Suppressor macrophage treated with lipopolysaccharide for 4 hours (primary cell): ENCODE measurements at regions not wholly inside any gene's neighbourhood (a gene's known extent, or its start where the extent isn't known, plus 50 kb on each side); places are given as distances from the start of the nearest gene placed in this dataset.
"Not testable (repeated sequence)": the region's sequence is repeated elsewhere in the genome, so short reads cannot be mapped to it uniquely, and the experiment has no call there.

Experiments used
- DNase-seq: peaks from one replicate; pipeline ENCODE4 v3.0.0-alpha.2; 2020

DNA sequence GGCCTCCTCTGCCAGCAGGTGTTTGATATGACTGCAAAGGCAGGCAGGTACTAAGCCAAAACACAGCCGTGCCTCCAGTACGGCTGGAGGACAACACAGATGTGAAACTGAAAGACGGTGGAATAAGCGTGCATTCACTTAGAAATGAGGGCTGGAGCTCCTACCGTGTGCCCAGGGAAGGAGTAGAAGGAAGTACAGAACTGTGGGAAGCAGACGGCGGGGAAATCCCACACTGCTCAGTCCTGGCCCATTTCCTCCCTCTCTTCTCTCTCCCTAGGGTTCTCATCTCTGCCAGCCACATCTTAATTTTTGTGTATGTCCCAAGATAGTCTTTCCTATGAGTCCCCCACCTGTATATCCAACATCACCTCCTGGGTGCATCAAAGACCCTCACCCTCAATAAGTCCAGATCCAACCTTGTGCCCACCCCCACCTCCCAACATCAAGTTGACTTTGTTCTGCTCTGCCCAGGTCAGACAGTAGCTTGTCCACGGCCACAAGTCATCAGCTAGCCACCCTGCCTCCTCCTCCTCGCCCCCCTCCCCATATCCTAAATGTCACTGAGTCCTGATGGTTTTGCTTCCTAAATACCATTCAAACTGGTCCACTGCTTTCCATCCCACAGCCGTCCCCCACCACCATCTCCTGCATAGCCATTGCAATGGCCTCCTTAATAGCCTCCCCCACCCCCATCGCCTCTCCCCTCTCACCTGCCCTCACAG lies 77.1 kb upstream of the RPL38 start:
- DNase-seq, result peak; percentile 14

GRCh38 chr17:74126959-74127358 lies 76.5 kb upstream of the RPL38 start:
- no peak for DNase-seq

DNA sequence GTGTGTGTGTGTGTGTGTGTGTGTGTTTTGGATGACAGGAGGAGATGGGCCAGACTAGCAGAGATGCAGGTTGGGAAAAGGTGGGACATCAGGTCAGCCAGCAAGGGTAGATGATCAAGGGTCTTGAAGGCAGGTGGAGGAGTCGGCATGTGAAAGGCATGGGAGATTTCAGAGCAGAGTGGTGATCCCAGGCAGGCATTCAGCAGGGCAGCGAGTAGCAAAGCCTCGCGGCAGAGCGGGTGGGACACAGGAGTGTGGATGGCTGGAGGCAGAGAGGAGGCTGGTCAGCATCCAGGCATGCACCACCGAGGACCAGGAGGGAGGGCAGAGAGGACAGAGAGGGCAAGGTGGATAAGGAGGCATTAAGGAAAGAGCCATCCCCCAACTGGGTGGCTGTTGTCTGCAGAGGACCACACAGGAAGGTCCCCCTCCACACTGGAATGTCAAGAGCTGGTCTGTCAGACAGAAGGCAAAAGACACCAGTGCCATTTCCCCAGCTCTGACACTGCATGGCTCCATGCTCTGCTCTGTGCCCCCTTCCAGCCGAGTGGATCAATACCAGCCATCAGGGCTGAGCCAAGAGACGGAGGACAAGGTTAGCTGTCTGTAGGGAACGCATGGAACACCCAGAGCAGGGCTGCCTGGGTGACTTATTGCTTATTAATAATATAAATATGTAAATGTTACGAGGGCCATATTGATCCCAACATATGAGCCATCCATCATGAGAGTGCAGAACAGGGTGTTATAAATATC lies 74.8 kb upstream of the RPL38 start:
- no peak for DNase-seq

DNA sequence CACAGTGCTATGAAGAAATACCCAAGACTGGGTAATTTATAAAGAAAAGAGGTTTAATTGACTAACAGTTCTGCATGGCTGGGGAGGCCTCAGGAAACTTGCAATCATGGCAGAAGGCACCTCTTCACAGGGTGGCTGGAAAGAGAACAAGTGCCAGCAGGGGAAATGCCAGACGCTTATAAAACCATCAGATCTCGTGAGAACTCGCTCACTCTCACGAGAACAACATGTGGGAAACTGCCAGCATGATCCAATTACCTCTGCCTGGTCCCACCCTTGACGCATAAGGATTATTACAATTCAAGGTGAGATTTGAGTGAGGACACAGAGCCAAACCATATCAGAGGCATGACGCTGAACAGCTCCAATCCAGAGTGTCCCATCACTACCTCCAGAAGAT lies 73.7 kb upstream of the RPL38 start:
- not testable (repeated sequence) for DNase-seq

- no peak for DNase-seq
Measured at GRCh38 chr17:74130276-74130675, 73.2 kb upstream of the RPL38 start.

DNA sequence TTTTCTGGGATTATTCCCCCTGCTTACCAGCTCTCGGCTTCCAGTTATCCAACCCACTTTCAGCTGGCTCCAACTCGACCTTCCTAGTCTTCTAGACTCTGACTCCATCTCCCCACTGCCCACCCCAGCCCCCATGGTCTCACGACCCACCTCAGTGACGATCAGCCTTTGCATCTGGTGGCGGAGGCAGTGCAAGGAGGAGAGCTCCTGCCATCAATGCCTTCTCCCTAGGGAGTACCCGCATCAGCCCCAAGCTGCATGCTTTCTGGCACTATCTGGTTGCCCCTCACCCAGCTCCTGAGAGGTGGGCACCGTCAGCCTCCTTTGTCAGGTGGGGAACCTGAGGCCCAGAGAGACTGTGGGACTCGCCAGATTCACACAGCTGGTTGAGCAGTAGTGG lies 72.6 kb upstream of the RPL38 start:
- no peak for DNase-seq

- DNase-seq, result no peak
Measured at GRCh38 chr17:74132354-74132753, 71.1 kb upstream of the RPL38 start.

DNA sequence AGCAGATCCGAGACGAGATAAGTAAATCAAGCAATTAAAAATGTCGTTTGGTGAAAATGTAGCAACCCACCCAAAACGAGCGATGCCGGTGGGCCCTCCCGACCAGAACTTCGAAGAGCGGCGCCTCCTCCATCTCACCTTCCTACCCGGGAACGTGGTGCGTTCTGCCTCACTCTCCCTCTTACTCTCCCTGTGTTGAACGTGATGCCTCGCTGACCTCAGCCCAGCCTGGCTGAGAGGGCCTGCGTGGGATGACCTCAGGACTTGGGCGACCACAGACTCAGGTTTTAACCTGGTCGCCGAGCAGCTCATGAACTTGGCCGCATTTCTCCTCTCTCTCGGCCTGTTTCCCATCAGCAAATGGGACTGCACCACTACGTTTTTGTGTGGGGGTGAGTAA lies 69.7 kb upstream of the RPL38 start:
- no peak for DNase-seq

- not testable (repeated sequence) for DNase-seq
Measured at GRCh38 chr17:74134234-74134633, 69.2 kb upstream of the RPL38 start.

DNA sequence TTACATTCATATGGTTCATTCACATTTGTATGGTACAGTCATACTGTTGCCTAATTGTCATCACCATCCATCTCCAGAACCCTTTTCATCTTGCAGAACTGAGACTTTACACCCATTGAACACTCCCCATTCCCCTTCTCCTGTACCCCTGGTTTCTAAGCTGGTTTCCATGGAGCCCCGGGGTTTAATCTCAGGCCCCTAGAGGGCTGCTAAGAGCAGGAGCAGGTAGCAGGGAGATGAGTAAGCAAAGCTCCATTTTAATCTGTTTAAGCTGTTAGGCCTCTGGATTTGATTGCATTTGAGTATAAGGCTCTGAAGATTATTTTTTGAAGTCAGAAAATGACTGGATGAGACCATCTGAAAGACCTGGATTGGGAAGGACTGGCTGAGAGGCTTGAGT lies 68.5 kb upstream of the RPL38 start:
- no peak for DNase-seq

- DNase-seq, result no peak
Measured at GRCh38 chr17:74135391-74136167, 67.9 kb upstream of the RPL38 start.

GRCh38 chr17:74137416-74137815 lies 66.1 kb upstream of the RPL38 start:
- no peak for DNase-seq

GRCh38 chr17:74139120-74139519 lies 64.4 kb upstream of the RPL38 start:
- DNase-seq, result no peak

- DNase-seq, result no peak
Measured at GRCh38 chr17:74140282-74140681, 63.2 kb upstream of the RPL38 start.

DNA sequence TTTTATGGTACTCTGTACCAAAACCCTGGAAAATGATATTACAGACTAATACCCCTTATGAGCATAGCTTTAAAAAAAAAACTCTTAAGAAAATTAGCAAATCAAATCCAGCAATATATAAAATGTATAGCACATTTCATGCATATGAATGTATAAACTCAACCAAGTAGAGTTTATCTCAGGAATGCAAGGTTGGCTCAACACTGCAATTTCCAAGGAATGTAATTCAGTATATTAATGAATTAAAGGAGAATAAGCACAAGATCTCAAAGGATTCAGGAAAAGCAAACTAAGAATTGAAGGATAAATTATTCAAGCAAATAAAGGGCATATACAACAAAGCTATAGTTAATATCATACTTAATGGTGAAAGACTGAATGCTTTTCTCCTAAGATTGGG lies 61.9 kb upstream of the RPL38 start:
- DNase-seq, result no peak

DNA sequence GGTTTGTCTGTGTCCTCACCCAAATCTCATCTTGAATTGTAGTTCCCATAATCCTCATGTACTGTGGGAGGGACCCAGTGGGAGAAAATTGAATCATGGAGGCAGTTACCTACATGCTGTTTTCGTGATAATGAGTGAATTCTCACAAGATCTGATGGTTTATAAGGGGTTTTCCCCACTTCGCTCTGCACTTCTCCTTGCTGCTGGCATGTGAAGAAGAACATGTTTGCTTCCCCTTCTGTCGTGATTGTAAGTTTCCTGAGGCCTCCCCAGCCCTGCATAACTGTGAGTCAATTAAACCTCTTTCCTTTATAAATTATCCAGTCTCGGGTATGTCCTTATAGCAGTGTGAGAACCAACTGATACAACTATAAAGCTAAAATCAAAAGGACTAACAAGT lies 60.2 kb upstream of the RPL38 start:
- DNase-seq, result not testable (repeated sequence)

DNA sequence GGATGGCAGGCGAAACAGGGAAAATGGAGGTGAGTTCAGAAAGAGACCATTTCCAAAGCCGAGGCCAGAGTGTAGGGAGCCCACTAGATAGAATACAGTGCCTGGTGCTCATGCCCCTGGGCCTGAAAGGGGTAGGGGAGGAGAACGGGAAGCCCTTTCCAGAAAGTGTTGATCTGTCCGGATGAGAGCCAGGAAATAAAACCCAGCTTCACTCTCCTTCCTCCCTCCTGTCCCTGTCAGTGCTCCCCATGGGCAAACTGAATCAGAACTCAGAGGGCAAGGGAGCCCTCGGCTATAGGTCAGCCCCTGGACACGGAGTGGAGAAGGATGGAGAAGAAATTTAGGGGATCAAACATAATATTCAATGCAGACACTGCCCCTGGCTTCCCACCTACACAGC lies 57.7 kb upstream of the RPL38 start:
- no peak for DNase-seq

- DNase-seq, result no peak
Measured at GRCh38 chr17:74146196-74146595, 57.3 kb upstream of the RPL38 start.

DNA sequence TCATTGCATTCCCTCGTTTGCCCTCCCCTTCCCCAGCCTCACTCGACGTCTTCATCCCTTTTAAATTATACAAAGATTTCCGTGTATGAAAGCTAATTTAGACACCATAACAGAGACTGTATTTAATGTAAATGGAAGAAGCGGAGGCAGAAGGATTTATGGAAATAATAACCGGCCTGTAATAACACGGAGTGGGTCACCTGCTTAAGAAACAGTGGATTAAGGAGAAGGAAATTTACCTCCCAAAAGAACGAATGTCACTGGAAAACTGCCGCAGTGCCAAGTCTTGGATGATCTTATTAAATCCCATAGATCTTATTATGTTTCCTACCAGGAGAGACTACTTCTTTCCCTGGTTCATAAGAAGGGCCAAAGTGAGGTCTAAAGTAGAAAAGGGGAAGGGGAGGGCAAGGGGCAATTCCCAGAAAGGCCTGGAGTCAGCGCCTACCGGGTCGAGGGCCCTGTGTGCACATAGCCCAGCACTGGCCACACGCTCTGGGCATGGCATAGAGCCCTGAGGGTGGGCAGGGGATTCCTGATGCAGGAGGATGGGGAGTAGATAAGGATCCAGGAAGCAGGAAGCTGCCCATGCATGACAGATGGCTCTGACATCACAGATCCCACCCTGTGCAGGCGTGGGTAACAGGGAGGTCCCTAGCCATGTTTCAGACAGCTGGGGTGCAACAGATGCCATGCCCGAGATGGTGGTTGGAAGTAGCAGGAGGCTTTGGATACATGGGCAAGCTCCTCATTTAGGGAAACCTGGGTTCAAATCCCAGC lies 56.2 kb upstream of the RPL38 start:
- DNase-seq, result no peak

DNA sequence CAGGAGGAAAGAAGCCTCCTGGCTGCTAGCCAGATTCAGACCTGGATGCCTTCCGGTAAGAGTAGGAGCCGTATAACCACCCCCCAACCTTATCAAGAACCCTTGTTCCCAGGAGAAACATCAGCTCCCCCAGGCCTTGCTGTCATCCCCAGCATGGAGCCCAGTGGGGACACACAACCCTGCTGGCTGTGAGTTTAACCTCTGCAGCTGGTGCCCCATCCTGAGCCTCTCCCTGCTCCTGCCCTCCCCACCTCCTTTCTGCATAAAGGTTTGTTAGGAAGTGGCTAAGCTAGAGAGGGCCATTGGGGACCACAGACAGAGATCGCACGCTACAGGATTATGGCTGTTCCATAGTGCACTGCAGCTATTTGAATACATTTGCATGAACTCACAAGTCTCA lies 55.5 kb upstream of the RPL38 start:
- DNase-seq, result no peak

DNA sequence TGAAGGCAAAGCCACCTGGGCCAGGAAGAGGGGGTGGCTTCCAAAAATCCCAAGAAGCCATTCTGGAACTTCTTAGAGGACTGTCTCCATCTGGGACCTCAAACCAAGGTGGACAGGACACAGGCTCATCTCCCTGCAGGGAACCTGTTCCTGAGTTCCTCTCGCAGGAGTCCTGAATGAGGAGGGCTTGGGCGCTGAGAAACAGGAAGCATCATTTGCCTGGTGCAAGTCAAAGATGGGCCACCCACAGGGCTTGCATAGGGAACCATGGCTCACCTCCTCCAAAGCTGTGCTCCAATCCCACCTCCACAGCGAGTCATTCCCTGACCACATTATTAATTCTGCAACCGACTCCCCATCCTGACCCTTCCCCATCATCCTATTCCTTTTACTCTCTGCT lies 55.0 kb upstream of the RPL38 start:
- DNase-seq, result no peak

- no peak for DNase-seq
Measured at GRCh38 chr17:74148901-74149596, 54.4 kb upstream of the RPL38 start.
